Mucosa of rectum (tissue), 2 donors: ENCODE measurements at regions not wholly inside any gene's neighbourhood (a gene's known extent, or its start where the extent isn't known, plus 50 kb on each side); places are given as distances from the start of the nearest gene placed in this dataset.

Experiments used
- H3K27ac ChIP-seq, 2 donors: one replicate each; pipeline ENCODE4 v1.7.0; 2013; ENCODE audit warnings: inconsistent platforms in 2 of 2, low read depth in 2 of 2, low read length in 2 of 2
- H3K27me3 ChIP-seq, 2 donors: one replicate each; pipeline ENCODE4 v1.7.0; 2013; ENCODE audit warnings: low read length in 2 of 2; ENCODE audit not compliant: control insufficient read depth in 2 of 2, insufficient read depth in 2 of 2
- H3K36me3 ChIP-seq, 2 donors: one replicate each; pipeline ENCODE4 v1.7.0; 2013; ENCODE audit warnings: low read length in 2 of 2; ENCODE audit not compliant: control insufficient read depth in 2 of 2, insufficient read depth in 2 of 2
- H3K4me1 ChIP-seq, 2 donors: one replicate each; pipeline ENCODE4 v1.7.0; 2013; ENCODE audit warnings: low read length in 2 of 2, mild to moderate bottlenecking in 1 of 2; ENCODE audit not compliant: control insufficient read depth in 2 of 2, insufficient read depth in 2 of 2
- H3K4me3 ChIP-seq, 2 donors: one replicate each; pipeline ENCODE4 v1.7.0; 2013; ENCODE audit warnings: low read length in 2 of 2
- H3K9ac ChIP-seq, 2 donors: one replicate each; pipeline ENCODE4 v1.7.0; 2013; ENCODE audit warnings: low read length in 2 of 2, low read depth in 1 of 2, mild to moderate bottlenecking in 1 of 2
- H3K9me3 ChIP-seq, 2 donors: one replicate each; pipeline ENCODE4 v1.7.0; 2013; ENCODE audit warnings: low read length in 2 of 2; ENCODE audit not compliant: control insufficient read depth in 2 of 2
- donor health status: healthy.
- donor health status: Normal muscosa, but diverticular disease.

DNA sequence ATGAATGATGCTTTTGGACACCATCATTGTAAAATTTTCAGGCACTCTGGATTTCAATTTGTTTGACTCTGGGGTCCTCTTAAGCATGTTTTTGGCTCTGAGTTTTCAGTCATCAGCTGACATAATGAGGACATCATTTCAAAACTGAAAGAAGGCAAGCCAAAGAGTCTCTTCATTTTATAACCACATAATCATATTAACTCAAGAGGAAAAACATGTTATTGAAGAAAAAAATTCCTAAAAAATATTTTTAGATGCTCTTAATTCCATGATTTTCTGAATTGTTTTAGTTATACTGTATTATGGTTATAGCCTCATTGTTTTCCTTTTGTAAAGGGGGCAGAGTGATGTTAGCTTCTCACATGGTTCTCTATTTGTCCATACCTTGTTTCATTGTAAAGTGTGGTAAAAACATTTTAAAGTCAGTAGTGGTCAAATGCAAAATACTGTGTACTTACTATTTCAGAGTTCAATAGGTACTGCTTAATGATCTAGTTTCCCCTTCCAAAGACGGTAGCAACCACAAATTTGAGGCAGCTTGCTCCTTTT lies 472.1 kb downstream of the DMRT2 start:
- no peak overlapping the region for H3K4me3 ChIP-seq
- H3K36me3 ChIP-seq = no peaks in the 10 kb centered on the region
- no peaks in the 10 kb centered on the region for H3K27me3 ChIP-seq
- H3K4me1 ChIP-seq = no peaks in the 10 kb centered on the region
- no peak overlapping the region for H3K27ac ChIP-seq
- H3K9ac ChIP-seq = no peak overlapping the region
- H3K9me3 ChIP-seq = no peaks in the 10 kb centered on the region

- Histone ChIP-seq H3K9me3 (no peaks in the 10 kb centered on the region), H3K9ac (no peak overlapping the region), H3K27ac (no peak overlapping the region), H3K4me3 (no peak overlapping the region), H3K4me1 (no peaks in the 10 kb centered on the region), H3K27me3 (no peaks in the 10 kb centered on the region), H3K36me3 (no peaks in the 10 kb centered on the region)
These were observed 478.3 kb downstream of the DMRT2 start for GRCh38 chr9:1528456-1528855.

DNA sequence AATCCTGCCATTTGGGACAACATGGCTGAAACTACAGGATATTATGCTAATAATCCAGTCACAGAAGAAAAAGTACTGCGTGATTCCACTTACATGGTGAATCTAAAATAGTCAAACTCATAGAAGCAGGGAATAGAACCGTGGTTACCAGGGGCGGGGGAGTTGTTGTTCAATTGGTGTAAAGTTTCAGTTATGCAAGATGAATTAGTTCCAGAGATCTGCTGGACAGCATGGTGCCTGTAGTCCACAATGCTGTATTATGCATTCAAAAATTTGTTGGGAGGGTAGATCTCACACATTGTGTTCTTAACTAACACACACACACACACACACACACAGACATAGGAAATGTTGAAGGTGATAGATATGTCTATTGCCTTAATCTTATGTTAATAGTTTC lies 480.5 kb downstream of the DMRT2 start:
- Histone ChIP-seq H3K9me3 (no peaks in the 10 kb centered on the region), H3K27ac (no peak overlapping the region), H3K4me3 (no peak overlapping the region), H3K9ac (no peak overlapping the region), H3K27me3 (no peaks in the 10 kb centered on the region), H3K4me1 (no peaks in the 10 kb centered on the region), H3K36me3 (no peaks in the 10 kb centered on the region)

GRCh38 chr9:1531424-1531823 lies 481.3 kb downstream of the DMRT2 start:
- Histone ChIP-seq H3K27ac (no peak overlapping the region), H3K27me3 (no peaks in the 10 kb centered on the region), H3K9ac (no peak overlapping the region), H3K4me3 (no peak overlapping the region), H3K9me3 (no peaks in the 10 kb centered on the region), H3K36me3 (no peaks in the 10 kb centered on the region), H3K4me1 (no peaks in the 10 kb centered on the region)

GRCh38 chr9:1532171-1532570 lies 482.0 kb downstream of the DMRT2 start:
- H3K9me3 ChIP-seq = no peaks in the 10 kb centered on the region
- no peaks in the 10 kb centered on the region for H3K4me1 ChIP-seq
- no peaks in the 10 kb centered on the region for H3K27me3 ChIP-seq
- H3K4me3 ChIP-seq = no peak overlapping the region
- H3K9ac ChIP-seq = no peak overlapping the region
- H3K27ac ChIP-seq = no peak overlapping the region
- H3K36me3 ChIP-seq = no peaks in the 10 kb centered on the region

DNA sequence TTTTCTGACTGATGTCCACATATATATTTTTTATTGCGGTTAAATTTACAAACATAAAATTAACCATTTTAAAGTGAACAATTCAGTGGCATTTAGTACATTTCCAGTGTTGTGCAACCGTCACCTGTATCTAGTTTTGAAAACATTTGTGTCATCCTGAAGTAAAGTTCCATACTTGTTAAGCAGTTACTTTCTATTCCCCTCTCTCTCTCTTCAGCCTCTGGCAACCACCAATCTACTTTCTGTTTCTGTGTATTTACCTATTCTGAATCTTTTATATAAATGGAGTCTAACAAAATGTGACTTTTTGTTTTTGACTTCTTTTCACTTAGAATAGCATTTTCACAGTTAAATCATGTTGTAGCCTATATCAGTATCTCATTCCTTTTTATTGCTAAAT lies 480.1 kb upstream of the SMARCA2 start:
- no peaks in the 10 kb centered on the region for H3K4me1 ChIP-seq
- H3K36me3 ChIP-seq = no peaks in the 10 kb centered on the region
- H3K27me3 ChIP-seq = no peaks in the 10 kb centered on the region
- H3K4me3 ChIP-seq = no peak overlapping the region
- H3K27ac ChIP-seq = no peak overlapping the region
- H3K9me3 ChIP-seq = no peaks in the 10 kb centered on the region
- no peak overlapping the region for H3K9ac ChIP-seq

DNA sequence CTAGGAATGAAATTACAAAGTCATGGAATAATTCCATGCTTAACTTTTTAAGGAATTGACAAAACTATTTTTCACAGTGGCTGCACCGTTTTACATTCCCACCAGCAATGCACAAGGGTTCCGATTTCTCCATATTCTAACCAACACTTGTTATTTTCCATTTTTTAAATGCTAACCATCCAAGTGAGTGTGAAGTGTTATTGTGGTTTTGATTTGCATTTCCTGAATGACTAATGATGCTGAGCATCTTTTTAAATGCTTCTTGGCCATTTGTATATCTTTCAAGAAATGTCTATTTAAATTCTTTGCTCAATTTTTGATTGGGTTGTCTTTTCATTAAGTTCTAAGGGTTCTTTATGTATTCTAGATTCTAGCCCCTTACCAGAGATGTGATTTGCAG lies 479.5 kb upstream of the SMARCA2 start:
- Histone ChIP-seq H3K36me3 (no peaks in the 10 kb centered on the region), H3K9me3 (no peaks in the 10 kb centered on the region), H3K27me3 (no peaks in the 10 kb centered on the region), H3K27ac (no peak overlapping the region), H3K4me3 (no peak overlapping the region), H3K9ac (no peak overlapping the region), H3K4me1 (no peaks in the 10 kb centered on the region)

- H3K4me1 ChIP-seq = no peaks in the 10 kb centered on the region
- H3K27me3 ChIP-seq = no peaks in the 10 kb centered on the region
- H3K36me3 ChIP-seq = no peaks in the 10 kb centered on the region
- no peak overlapping the region for H3K9ac ChIP-seq
- H3K4me3 ChIP-seq = no peak overlapping the region
- H3K27ac ChIP-seq = no peak overlapping the region
- no peaks in the 10 kb centered on the region for H3K9me3 ChIP-seq
These were observed 478.5 kb upstream of the SMARCA2 start for GRCh38 chr9:1536522-1537170.

DNA sequence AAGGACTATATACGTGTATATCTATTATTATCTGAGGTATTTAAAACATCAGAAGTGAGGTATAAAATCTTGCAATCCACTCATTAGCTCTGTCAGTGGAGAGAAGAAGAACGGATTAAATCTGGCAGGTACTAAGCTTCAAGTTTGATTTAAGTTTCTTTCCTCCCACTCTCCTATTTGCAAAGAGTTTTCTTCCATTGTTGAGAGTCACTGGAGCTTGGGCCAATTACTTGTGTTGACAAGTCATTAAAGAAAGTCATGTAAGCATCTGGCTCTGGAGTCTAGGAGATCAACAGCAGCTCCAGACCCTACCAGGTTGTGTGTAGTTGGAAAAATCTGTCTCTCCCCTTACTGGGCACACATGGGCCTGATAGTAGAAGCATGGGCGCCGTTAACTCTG lies 476.8 kb upstream of the SMARCA2 start:
- Histone ChIP-seq H3K4me3 (no peak overlapping the region), H3K4me1 (no peaks in the 10 kb centered on the region), H3K27me3 (no peaks in the 10 kb centered on the region), H3K9ac (no peak overlapping the region), H3K27ac (no peak overlapping the region), H3K9me3 (no peaks in the 10 kb centered on the region), H3K36me3 (no peaks in the 10 kb centered on the region)

DNA sequence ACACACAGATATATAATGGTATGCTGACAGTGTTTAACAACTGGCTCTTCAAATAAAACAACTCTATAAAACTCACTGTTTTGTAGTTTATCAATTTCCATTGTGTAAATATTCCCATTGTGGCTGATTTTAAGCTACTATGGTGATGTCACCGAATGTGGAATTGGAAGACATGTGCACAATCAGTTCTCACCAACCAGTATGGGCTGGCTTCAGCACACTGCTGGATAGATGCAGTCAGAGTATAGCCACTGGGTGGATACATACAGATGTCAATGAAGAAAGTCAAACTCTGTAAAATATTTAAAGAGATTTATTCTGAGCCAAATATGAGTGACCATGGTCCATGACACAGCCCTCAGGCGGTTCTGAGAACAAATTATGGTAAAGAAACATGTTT lies 475.9 kb upstream of the SMARCA2 start:
- no peak overlapping the region for H3K4me3 ChIP-seq
- no peak overlapping the region for H3K27ac ChIP-seq
- H3K27me3 ChIP-seq = no peaks in the 10 kb centered on the region
- no peak overlapping the region for H3K9ac ChIP-seq
- no peaks in the 10 kb centered on the region for H3K9me3 ChIP-seq
- H3K36me3 ChIP-seq = no peaks in the 10 kb centered on the region
- H3K4me1 ChIP-seq = no peaks in the 10 kb centered on the region

- H3K27ac ChIP-seq = no peak overlapping the region
- H3K36me3 ChIP-seq = no peaks in the 10 kb centered on the region
- H3K4me1 ChIP-seq = no peaks in the 10 kb centered on the region
- H3K27me3 ChIP-seq = no peaks in the 10 kb centered on the region
- H3K4me3 ChIP-seq = no peak overlapping the region
- no peak overlapping the region for H3K9ac ChIP-seq
- H3K9me3 ChIP-seq = no peaks in the 10 kb centered on the region
These were observed 464.5 kb upstream of the SMARCA2 start for GRCh38 chr9:1550636-1551035.
